Activated T-helper 9 cell treated with anti-CD3 and anti-CD28 coated beads, Interleukin-2, amount 50 U/mL, for 16 hours (primary cell): ENCODE measurements at regions not wholly inside any gene's neighbourhood (a gene's known extent, or its start where the extent isn't known, plus 50 kb on each side); places are given as distances from the start of the nearest gene placed in this dataset.

Source experiments
- DNase-seq: peaks from one replicate; pipeline ENCODE4 v3.0.0-alpha.2; 2020; ENCODE audit warnings: low read depth

DNA sequence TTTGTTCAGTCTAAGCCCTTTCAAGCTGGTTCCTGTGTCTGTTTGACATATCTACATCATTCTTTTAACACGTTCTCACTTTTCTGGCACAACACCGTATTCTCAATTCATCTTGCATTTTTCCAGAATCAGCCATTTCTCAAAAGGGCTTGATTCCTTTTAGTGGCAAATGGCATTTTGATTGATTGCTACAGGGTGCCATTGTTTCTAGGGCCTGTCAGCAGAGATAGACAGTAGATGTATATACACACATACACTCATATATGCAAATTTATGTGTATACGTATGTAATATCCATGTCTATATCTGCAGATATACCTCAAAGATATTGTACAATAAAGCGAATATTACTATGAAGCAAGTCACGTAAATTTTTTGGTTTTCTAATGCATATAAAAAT lies 367.9 kb upstream of the TNP1 start:
- DNase-seq, result no peak

- no peak for DNase-seq
Observed at GRCh38 chr2:217225596-217225995, 365.7 kb upstream of the TNP1 start.

DNA sequence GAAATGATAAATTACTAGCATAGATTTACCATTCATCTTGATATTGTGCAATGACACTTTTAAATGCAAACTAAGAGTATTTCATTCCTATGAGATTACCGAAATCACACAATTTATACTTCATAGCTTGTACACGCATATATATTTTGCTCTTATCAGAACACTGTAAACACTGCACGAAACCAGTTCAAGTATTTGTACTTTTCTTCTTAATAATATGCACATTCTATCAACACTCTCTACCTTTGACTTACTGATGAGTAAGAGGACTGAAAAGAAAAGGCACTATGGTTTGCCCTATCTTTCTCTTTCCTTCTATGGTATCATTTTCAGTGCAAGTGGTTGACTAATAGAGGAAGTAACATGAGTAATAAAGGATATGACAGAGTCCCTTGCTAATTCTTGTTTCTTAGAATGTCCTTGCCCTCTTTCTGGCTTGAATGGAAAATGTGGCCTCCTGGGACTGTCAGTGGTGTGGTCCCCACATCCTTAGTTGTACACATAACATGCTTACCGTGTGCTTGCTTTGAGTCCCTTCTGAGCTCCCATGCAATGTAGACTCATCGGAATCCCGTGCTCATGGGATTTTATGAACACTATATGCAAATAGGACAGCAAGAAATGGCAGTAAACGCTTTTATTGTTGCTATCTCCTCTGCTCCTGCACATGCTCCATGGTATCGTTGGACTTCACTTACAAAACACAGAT lies 363.5 kb upstream of the TNP1 start:
- DNase-seq, result no peak

- no peak for DNase-seq
Observed at GRCh38 chr2:217222309-217222910, 362.5 kb upstream of the TNP1 start.

DNA sequence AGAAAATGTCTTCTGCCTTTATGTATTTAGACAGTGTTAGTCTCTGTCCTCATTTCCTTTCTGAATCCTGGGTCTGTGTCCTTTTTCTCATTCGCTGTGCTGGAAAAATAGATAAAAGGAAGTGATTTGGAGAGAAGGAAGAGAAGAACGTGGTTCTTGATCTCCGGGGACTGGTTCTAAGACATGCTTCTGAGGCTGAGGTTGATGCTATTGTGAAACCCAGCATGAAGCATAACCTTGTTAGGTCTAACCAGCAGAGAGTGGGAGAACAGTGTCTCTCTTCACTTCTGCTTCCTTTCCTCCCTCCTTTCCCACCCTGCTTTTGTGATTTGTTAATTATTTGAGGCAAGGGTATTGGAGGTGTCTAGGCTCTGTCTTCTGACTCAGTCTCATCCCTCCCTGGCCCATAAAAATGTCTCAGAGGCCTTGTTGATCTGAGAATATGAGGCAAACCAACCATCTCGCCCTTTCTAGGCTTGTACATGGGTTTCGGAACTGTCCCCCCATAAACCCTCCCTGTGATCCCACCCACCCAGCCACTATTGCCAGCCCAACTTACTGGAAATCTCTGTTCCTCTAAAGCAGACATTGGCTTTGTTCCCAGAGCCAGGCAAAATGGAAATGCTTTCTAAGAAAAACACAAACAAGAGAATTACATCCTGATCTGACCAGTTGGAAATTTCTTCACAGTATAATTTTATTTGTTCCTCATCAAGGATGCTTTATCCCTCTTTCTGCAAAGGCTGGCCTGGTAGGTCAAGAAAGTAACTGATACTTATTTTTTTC lies 360.6 kb upstream of the TNP1 start:
- DNase-seq, result no peak

DNA sequence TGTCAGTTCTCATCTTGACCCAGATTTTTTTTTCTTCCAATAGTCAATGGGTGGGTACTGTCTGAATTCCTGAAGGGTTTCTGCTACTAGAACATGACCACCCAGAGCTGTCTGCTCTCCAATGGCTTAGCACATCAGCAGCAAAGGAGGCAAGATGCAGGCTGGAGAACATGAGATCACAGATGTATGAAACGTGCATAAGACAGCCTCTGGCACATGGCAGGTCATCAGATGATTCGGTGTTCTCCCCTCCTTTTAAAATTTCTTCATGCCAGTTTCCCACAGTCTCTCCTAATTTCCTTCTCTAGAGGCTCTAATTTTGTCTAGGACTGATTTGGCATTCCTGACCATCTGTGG lies 359.3 kb upstream of the TNP1 start:
- DNase-seq, result no peak

DNA sequence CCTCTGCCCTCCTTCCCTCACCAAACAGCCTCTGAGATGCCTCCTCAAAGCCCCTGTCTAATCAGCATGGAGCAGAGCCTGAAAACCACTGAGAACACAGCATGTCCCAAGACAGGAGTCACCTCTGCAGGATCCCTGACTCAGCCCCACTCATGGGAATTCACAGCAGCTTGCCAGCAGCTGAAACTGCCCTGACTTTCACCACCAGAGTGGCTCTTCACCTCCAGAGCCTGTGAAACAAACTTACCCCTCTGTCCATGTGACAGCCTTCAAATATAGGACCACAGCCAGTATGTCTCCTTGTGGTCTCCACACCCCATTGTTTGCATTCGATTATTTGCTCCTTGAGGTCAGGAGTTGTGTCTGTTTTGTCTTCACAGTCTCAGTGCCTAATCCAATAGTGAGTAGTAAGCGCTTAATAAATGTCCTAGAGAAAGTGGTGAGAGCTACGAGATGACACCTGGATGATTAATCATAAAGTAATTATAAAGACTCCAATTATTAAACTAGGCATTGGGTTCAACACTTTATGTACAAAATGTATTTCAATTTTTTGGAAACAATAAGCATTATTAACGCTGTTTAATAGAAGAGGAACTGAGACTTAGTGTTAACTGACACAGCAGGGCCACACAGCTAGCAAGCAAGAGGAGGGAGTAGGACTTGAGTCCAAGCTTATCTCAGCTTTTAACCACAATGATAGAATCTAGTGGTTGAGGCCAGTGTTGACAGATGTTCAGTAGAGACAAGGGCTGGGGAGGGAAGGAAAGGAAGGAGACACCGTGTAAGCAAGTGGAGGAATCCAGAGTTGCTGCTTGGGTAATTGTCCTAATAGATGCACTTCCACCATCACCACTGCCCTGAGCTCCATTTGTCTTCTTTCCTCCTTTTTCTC lies 358.7 kb upstream of the TNP1 start:
- no peak for DNase-seq

DNA sequence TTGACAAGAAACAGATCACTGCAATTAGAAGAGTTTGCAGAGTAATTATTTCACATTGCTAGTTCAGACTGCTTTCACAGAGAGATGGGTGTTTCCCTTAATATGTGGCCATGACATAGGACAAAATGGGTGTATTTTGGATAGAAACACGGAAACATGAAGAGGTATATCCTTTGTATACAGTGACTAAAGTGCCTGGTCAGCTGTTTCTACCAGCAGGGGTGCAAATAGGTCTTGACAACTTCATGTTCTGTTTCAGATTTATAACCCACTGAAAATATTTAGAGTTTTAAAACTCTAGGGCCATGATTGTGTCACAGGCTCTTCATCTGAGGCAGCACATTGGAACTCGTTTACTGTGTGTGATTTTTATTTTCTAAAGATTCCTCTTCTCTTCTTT lies 357.1 kb upstream of the TNP1 start:
- no peak for DNase-seq

GRCh38 chr2:217216316-217216715 lies 356.5 kb upstream of the TNP1 start:
- no peak for DNase-seq

GRCh38 chr2:217215877-217216276 lies 356.0 kb upstream of the TNP1 start:
- no peak for DNase-seq

DNA sequence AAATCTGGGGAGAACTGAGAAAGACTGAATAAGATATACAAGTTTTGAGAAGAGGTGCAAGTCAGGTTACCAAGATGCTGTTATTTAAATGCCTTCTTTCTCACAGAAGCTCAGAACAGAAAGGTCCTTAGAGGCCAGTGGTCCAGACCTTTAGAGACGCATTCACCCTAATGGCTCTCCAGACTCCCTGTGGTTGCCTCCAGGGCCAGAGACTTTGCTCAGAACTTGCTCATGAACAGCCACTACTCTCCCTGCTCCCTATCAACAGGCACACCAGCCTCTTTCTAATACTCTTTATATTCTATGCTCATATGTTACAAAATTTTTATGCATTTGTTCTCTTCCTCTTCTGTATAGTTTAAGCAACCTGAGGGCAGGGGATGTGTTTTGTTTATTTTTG lies 349.0 kb upstream of the TNP1 start:
- DNase-seq, result no peak

DNA sequence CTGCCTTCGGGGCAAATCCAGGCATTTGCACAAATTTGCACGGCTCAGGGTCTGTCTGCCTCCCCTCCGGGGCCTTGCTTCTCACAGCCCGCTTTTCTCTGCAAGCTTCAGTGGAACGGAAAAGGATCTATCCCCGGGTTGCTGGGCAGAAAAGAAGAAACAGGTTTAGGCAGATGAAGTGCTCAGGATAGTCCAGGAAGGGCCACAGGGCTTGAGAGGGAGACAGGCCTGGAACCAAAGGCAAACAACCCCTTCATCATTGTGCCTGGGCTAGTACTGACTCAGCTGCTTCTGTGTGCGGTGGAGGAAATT lies 347.8 kb upstream of the TNP1 start:
- no peak for DNase-seq

DNA sequence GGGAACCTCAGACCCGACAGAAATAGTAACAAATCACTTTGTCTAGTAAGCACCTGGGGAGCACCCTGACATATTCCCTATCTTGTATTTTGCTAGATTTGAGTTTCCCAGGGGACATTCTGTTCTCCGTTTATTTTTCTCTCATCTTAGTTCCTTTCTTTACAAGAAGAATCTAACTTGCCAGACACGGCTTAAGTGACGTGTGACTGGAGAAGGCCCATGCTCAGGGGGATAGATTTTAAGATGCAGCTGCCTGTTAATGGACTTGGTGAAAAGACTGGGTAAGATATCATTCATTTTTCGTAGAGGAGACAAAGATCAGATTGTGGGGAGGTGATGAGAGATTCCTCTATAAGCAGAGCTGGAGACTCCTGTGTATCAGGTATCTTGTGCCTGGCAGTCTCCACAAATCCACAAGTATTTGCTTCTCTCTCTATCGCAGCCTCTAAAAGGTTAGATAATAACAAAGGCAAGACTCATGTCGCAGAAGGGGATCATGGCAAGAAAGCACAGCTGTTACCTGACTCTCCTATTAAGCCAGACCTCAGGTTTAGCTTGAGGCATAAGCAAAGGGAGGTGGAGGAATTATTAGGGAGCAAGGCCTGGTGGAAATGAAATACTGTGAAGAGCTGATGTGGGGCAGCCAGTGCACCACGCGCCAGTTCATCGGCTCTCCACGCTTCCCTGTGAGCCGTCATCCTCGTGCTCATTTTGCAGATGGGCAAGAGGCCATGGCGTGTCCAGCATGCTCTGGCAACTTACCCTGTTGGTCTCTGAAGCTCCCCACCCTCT lies 347.2 kb upstream of the TNP1 start:
- DNase-seq, result no peak

DNA sequence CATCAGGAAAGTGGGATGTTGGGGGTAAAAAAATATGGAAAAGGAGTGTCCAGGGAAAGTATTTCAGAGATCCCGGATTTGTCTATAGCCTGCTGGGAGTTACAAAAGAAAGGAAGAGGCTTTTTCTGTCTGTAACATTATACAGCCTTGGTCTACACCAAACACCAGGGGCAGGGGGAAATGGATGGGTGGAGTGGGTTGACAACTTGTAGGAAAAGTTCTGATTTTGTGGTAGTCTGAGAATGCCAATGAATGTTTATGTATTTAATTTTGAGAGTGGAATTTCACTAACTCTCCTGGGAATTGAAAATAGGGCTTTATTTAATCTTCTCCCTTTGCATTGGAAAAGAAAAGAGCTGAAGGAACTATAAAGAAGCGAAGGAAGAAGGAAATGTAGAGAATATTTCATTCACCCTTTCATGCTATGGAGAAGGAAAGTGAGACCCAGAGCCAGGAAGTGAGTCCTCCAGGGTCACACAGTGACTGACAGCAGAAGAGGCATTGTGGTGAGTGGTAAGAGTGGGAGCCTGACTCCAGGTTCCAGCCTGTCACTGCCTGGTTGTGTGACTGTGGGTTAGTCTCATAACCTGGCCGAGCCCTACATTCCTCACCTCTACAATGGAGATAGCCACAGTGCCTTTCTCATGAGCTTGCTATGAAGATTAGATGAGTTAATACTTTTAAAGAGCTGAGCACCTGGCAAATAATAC lies 346.3 kb upstream of the TNP1 start:
- no peak for DNase-seq

DNA sequence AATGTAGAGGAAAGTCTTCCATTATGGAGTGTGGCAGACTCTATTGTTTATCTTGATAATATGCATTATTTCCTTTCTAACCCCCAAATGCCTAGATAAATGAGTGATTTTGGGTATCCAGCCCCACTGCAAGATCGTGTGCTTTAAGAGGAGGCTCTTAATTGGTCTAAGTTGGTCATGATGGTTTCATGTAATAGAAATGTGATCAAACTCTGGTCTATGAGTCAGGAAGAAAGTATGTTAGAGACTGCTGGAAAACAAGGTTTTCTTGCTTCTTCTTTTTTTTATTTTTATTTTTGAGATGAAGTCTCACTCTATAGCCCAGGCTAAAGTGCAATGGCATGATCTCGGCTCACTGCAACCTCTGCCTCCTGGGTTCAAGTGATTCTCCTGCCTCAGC lies 344.5 kb upstream of the TNP1 start:
- no peak for DNase-seq

GRCh38 chr2:217203086-217203485 lies 343.2 kb upstream of the TNP1 start:
- DNase-seq, result no peak

DNA sequence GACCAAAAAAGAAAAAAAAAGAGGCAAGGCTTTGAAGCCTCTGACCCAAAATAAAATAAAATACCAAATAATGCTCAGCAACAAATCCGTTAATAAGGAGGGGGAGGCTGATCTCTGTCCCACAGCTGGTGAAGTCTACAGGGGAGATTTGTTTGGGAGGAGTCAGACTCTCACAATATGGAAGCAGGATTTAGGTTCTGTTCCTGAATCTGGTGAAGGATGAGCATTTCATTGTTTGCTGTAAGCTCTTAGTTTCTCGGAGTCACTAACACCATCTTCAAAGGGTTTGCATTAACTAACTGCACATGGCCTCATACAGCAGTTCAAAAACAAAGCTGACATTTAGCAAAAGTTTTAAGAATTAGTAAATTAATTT lies 339.4 kb upstream of the TNP1 start:
- no peak for DNase-seq

GRCh38 chr2:217195658-217196446 lies 336.0 kb upstream of the TNP1 start:
- no peak for DNase-seq

GRCh38 chr2:217195016-217195415 lies 335.2 kb upstream of the TNP1 start:
- DNase-seq, result no peak
